ENCODE measurements at regions not wholly inside any gene's neighbourhood (a gene's known extent, or its start where the extent isn't known, plus 50 kb on each side); places are given as distances from the start of the nearest gene placed in this dataset.

GRCh38 chr20:3330046-3330741 lies 77.3 kb downstream of the DNAAF9 start:
- no peak overlapping the region for H3K4me3 ChIP-seq (replicated peaks in 1 of 3)
- DNase-seq, result no peak
- no peaks in the 10 kb centered on the region for H3K4me1 ChIP-seq
- H3K36me3 ChIP-seq, result peaks cover 8 to 10% of the 10 kb centered on the region in 2 donors
- H3K9me3 ChIP-seq, result no peaks in the 10 kb centered on the region
- 85 to 92% methylated on average over 4 of the region's 4 CpGs for WGBS, 2 donors
- H3K27me3 ChIP-seq, result no peaks in the 10 kb centered on the region
- intact Hi-C loops (cut with DNase I), result no loop called here
- H3K27ac ChIP-seq, result no peak overlapping the region
- TF ChIP-seq POLR2A (IDR thresholded peaks at IDR 0.05) (no peak), CTCF (IDR thresholded peaks at IDR 0.05) (no peak)

- Histone ChIP-seq H3K9me3 (no peaks in the 10 kb centered on the region), H3K4me1 (no peaks in the 10 kb centered on the region), H3K27ac (no peak overlapping the region), H3K4me3 (replicated peaks in 1 of 3) (no peak overlapping the region), H3K27me3 (no peaks in the 10 kb centered on the region), H3K36me3 (peaks cover 22% of the 10 kb centered on the region in 2 donors)
- DNase-seq, result no peak
- intact Hi-C loops (cut with DNase I), result loop anchor here (10.0 kb wide), 1 partner anchor 274 kb away; no protein-coding TSS in a partner anchor
- TF ChIP-seq CTCF (IDR thresholded peaks at IDR 0.05) (no peak), POLR2A (IDR thresholded peaks at IDR 0.05) (no peak)
- WGBS, 2 donors, result 81 to 92% methylated on average over 4 of the region's 4 CpGs
Measured at GRCh38 chr20:3328501-3328900, 79.0 kb downstream of the DNAAF9 start.

GRCh38 chr20:3326779-3327521 lies 80.5 kb downstream of the DNAAF9 start:
- TF ChIP-seq POLR2A (IDR thresholded peaks at IDR 0.05) (no peak), CTCF (IDR thresholded peaks at IDR 0.05) (no peak)
- H3K36me3 ChIP-seq, result peaks cover 24% of the 10 kb centered on the region in 2 donors
- H3K27ac ChIP-seq, result no peak overlapping the region
- intact Hi-C loops (cut with DNase I), result loop anchor here (10.0 kb wide), 1 partner anchor 272 kb away; no protein-coding TSS in a partner anchor
- H3K4me3 ChIP-seq (replicated peaks in 1 of 3), result no peak overlapping the region
- no peak for DNase-seq
- H3K4me1 ChIP-seq, result no peaks in the 10 kb centered on the region
- H3K27me3 ChIP-seq, result no peaks in the 10 kb centered on the region
- no peaks in the 10 kb centered on the region for H3K9me3 ChIP-seq
- WGBS, 2 donors, result 85 to 90% methylated on average over 7 of the region's 7 CpGs

- TF ChIP-seq POLR2A (IDR thresholded peaks at IDR 0.05) (no peak), CTCF (IDR thresholded peaks at IDR 0.05) (no peak)
- H3K9me3 ChIP-seq, result no peaks in the 10 kb centered on the region
- intact Hi-C loops (cut with DNase I), result loop anchor here (10.0 kb wide), 1 partner anchor 271 kb away; no protein-coding TSS in a partner anchor
Measured at GRCh38 chr20:3325864-3326263, 81.6 kb downstream of the DNAAF9 start.

GRCh38 chr20:3323398-3323797 lies 84.1 kb downstream of the DNAAF9 start:
- H3K9me3 ChIP-seq, result no peaks in the 10 kb centered on the region
- no peak overlapping the region for H3K4me3 ChIP-seq (replicated peaks in 1 of 3)
- H3K27me3 ChIP-seq, result no peaks in the 10 kb centered on the region
- intact Hi-C loops (cut with DNase I), result loop anchor here (10.0 kb wide), 1 partner anchor 269 kb away; no protein-coding TSS in a partner anchor
- H3K4me1 ChIP-seq, result no peaks in the 10 kb centered on the region
- peaks cover 22 to 26% of the 10 kb centered on the region in 2 donors for H3K36me3 ChIP-seq
- TF ChIP-seq CTCF (IDR thresholded peaks at IDR 0.05), result no peak
- no peak for TF ChIP-seq POLR2A (IDR thresholded peaks at IDR 0.05)
- no peak for DNase-seq
- WGBS, 2 donors, result 90 to 93% methylated on average over 5 of the region's 5 CpGs
- H3K27ac ChIP-seq, result no peak overlapping the region

More at GRCh38 chr20:3325864-3326263, 81.6 kb downstream of the DNAAF9 start:
- 92 to 94% methylated on average over 2 of the region's 2 CpGs for WGBS, 2 donors
- Histone ChIP-seq H3K36me3 (peaks cover 22 to 32% of the 10 kb centered on the region in 2 donors), H3K4me3 (replicated peaks in 1 of 3) (no peak overlapping the region), H3K27ac (no peak overlapping the region), H3K4me1 (no peaks in the 10 kb centered on the region), H3K27me3 (no peaks in the 10 kb centered on the region)
- no peak for DNase-seq
